Kidney epithelial cell (primary cell): ENCODE measurements at regions not wholly inside any gene's neighbourhood (a gene's known extent, or its start where the extent isn't known, plus 50 kb on each side); places are given as distances from the start of the nearest gene placed in this dataset.

ENCODE experiments used
- DNase-seq: peaks from one replicate; pipeline ENCODE4 v3.0.0-alpha.2; 2010; ENCODE audit warnings: low read depth
- H3K27me3 ChIP-seq: 2 replicates; pipeline ENCODE4 v1.6.0; 2011; ENCODE audit warnings: low read length; ENCODE audit not compliant: control insufficient read depth, insufficient read depth
- H3K36me3 ChIP-seq: 2 replicates; pipeline ENCODE4 v1.5.1; 2011; ENCODE audit warnings: low read length; ENCODE audit not compliant: control insufficient read depth, insufficient read depth
- H3K4me3 ChIP-seq: 2 replicates; pipeline ENCODE4 v1.5.1; 2011; ENCODE audit warnings: low read depth, mild to moderate bottlenecking, control low read depth, low read length
- TF ChIP-seq, protein P1 (sequence below): IDR thresholded peaks from 2 replicates; pipeline ENCODE4 v1.5.1; 2011; ENCODE audit warnings: mild to moderate bottlenecking, moderate library complexity, low read length, control low read depth, inconsistent platforms; ENCODE audit not compliant: insufficient read depth, poor library complexity, severe bottlenecking

GRCh38 chr5:99138911-99139310 is 210.1 kb upstream of the CHD1 start:
- DNase-seq, result no peak
- TF ChIP-seq, protein P1, sequence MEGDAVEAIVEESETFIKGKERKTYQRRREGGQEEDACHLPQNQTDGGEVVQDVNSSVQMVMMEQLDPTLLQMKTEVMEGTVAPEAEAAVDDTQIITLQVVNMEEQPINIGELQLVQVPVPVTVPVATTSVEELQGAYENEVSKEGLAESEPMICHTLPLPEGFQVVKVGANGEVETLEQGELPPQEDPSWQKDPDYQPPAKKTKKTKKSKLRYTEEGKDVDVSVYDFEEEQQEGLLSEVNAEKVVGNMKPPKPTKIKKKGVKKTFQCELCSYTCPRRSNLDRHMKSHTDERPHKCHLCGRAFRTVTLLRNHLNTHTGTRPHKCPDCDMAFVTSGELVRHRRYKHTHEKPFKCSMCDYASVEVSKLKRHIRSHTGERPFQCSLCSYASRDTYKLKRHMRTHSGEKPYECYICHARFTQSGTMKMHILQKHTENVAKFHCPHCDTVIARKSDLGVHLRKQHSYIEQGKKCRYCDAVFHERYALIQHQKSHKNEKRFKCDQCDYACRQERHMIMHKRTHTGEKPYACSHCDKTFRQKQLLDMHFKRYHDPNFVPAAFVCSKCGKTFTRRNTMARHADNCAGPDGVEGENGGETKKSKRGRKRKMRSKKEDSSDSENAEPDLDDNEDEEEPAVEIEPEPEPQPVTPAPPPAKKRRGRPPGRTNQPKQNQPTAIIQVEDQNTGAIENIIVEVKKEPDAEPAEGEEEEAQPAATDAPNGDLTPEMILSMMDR, result no peak
- no peaks in the 10 kb centered on the region for H3K27me3 ChIP-seq
- no peaks in the 10 kb centered on the region for H3K36me3 ChIP-seq
- no peak overlapping the region for H3K4me3 ChIP-seq

DNA sequence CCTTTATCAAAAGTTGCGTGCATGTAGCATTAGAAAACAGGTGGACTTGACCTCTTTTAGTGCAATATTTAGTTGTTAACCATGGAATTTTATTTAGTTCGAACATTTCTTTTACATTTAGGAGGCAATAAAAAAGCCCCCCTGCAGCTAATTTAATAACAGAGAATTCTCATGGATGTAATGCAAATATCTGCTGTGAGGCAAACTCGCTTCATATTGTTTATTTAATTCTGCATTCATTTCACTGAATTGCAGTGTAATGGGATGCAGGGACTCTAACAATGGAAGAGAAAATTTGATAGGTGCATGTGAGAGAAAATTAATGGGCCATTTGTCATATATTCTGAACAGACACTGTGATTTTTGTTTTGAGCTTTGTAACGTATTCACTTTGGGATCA is 205.1 kb upstream of the CHD1 start:
- no peak for DNase-seq
- H3K27me3 ChIP-seq, result no peaks in the 10 kb centered on the region

GRCh38 chr5:99129768-99130501 is 201.1 kb upstream of the CHD1 start:
- TF ChIP-seq, protein P1, result no peak
- no peaks in the 10 kb centered on the region for H3K36me3 ChIP-seq
- DNase-seq, result no peak
- H3K27me3 ChIP-seq, result no peaks in the 10 kb centered on the region
- H3K4me3 ChIP-seq, result no peak overlapping the region

More for the DNA sequence above, 205.1 kb upstream of the CHD1 start:
- TF ChIP-seq, protein P1, result no peak
- H3K36me3 ChIP-seq, result no peaks in the 10 kb centered on the region
- no peak overlapping the region for H3K4me3 ChIP-seq

GRCh38 chr5:99122976-99123375 is 194.2 kb upstream of the CHD1 start:
- no peak for DNase-seq
- TF ChIP-seq, protein P1, result no peak

GRCh38 chr5:99119326-99119725 is 190.5 kb upstream of the CHD1 start:
- no peak overlapping the region for H3K4me3 ChIP-seq
- no peaks in the 10 kb centered on the region for H3K27me3 ChIP-seq
- H3K36me3 ChIP-seq, result no peaks in the 10 kb centered on the region
- TF ChIP-seq, protein P1, result no peak
- DNase-seq, result no peak

More at GRCh38 chr5:99122976-99123375, 194.2 kb upstream of the CHD1 start:
- Histone ChIP-seq H3K36me3 (no peaks in the 10 kb centered on the region), H3K4me3 (no peak overlapping the region), H3K27me3 (no peaks in the 10 kb centered on the region)

DNA sequence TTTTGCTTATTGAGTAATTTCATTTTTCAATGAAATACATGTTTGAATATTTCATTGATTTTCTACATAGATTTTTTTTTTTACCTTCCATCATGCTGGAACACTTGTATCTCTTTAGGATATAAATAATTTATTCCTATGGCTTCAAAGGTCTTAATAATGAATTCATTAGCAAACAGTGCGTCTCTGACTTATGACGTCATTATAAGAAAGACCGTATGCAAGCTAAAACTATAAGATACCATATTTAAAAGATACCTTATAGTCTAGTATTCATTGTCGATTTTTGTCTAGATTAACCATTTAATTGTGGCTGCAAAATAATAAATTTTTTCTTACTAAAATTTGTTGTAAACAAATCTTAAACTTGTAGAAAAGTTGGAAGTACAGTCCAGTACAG is 187.7 kb upstream of the CHD1 start:
- H3K27me3 ChIP-seq, result no peaks in the 10 kb centered on the region
- DNase-seq, result no peak
- H3K4me3 ChIP-seq, result no peak overlapping the region
- TF ChIP-seq, protein P1, result no peak
- H3K36me3 ChIP-seq, result no peaks in the 10 kb centered on the region
